HepG2 (cell line): ENCODE measurements at regions not wholly inside any gene's neighbourhood (a gene's known extent, or its start where the extent isn't known, plus 50 kb on each side); places are given as distances from the start of the nearest gene placed in this dataset.

Source experiments
- ATAC-seq: fragments of 200-7000 bp; cut with Tn5 transposase; 3 replicates; pipeline ENCODE4 v1.9.1; 2020; ENCODE audit warnings: mild to moderate bottlenecking, moderate library complexity
- BruUV-seq: library from RNA; stranded (reverse); fragments of 400-500 nt; replicated peaks from 2 replicates; lab custom pipeline; 2021; lab: Mats Ljungman, UMichigan
- CTCF ChIA-PET: fragments of 300-600 bp; formaldehyde crosslinking; extraction: SDS; loops from one replicate; lab custom pipeline; 2021; ENCODE audit warnings: low total read pairs, inconsistent platforms, low intra/inter-chr PET ratio; lab: Yijun Ruan, JAX
- POLR2A ChIA-PET: fragments of 350-600 bp; sonication (Branson Sonifier 250); formaldehyde crosslinking; loops from one replicate; lab custom pipeline; 2020; ENCODE audit warnings: antibody characterized with exemption, inconsistent platforms; lab: Yijun Ruan, JAX
- DNase-seq: peaks from one replicate; pipeline ENCODE4 v3.0.0-alpha.2; 2015; ENCODE audit warnings: low spot score
- FAIRE-seq: peaks from 3 replicates; lab custom pipeline; 2011; peaks lifted over from hg19 to GRCh38; lab: Jason Lieb, UNC
- H2AFZ ChIP-seq: one replicate; pipeline ENCODE4 v1.6.1; 2011; ENCODE audit warnings: low read length, inconsistent platforms
- H3K27ac ChIP-seq: fragments of 300-600 bp; 3 replicates; pipeline ENCODE4 v1.8.0; 2011; ENCODE audit warnings: mixed run types, mild to moderate bottlenecking, mixed read lengths, low read length, inconsistent platforms; ENCODE audit not compliant: insufficient read depth; ENCODE audit errors: extremely low read length
- H3K27me3 ChIP-seq, 2 experiments: fragments of 200-600 bp in 1 of 2; 2 replicates in 1 of 2; 3 replicates in 1 of 2; pipeline versions ENCODE4 v1.6.0 to v1.8.0; 2011; ENCODE audit warnings: low read length in 2 of 2, mild to moderate bottlenecking in 2 of 2, moderate library complexity in 2 of 2, inconsistent platforms in 1 of 2; ENCODE audit not compliant: insufficient read depth in 2 of 2, control insufficient read depth in 1 of 2
- H3K36me3 ChIP-seq, 2 experiments: fragments of 200-600 bp in 1 of 2; replicated peaks in 1 of 2; 2 replicates in 1 of 2; 3 replicates in 1 of 2; pipeline versions ENCODE4 v1.5.1 to v1.8.0; 2011; ENCODE audit warnings: low read length in 2 of 2, inconsistent platforms in 1 of 2; ENCODE audit not compliant: insufficient read depth in 2 of 2, control insufficient read depth in 1 of 2
- H3K4me1 ChIP-seq: 2 replicates; pipeline ENCODE4 v1.5.1; 2012; ENCODE audit warnings: low read length, inconsistent platforms; ENCODE audit not compliant: insufficient read depth
- H3K4me2 ChIP-seq: 2 replicates; pipeline ENCODE4 v1.6.0; 2011; ENCODE audit warnings: low read depth, low read length, inconsistent platforms
- H3K4me3 ChIP-seq, 3 experiments: fragments of 200-600 bp in 1 of 3; sonication (generic), shearing (Covaris generic) in 1 of 3; replicated peaks in 1 of 3; 2 replicates each; pipeline ENCODE4 v1.5.1; 2011 to 2016; ENCODE audit warnings: low read length in 3 of 3, inconsistent platforms in 2 of 3, low read depth in 2 of 3, mild to moderate bottlenecking in 2 of 3, control low read depth in 1 of 3, mixed read lengths in 1 of 3; ENCODE audit not compliant: insufficient read depth in 1 of 3
- H3K79me2 ChIP-seq: one replicate; pipeline ENCODE4 v1.6.1; 2011; ENCODE audit warnings: low read length, inconsistent platforms; ENCODE audit not compliant: insufficient read depth
- H3K9ac ChIP-seq: 2 replicates; pipeline ENCODE4 v1.6.0; 2011; ENCODE audit warnings: mild to moderate bottlenecking, low read depth, low read length, inconsistent platforms; ENCODE audit not compliant: insufficient read depth
- H3K9me3 ChIP-seq: 2 replicates; pipeline ENCODE4 v1.5.1; 2012; ENCODE audit warnings: mild to moderate bottlenecking, low read length
- H4K20me1 ChIP-seq: 2 replicates; pipeline ENCODE4 v1.6.0; 2011; ENCODE audit warnings: inconsistent platforms, mild to moderate bottlenecking, low read length, moderate library complexity; ENCODE audit not compliant: insufficient read depth
- AKAP8 ChIP-seq: sonication (generic); formaldehyde crosslinking; IDR thresholded peaks from 2 replicates; pipeline ENCODE4 v1.5.1; 2020; ENCODE audit warnings: mild to moderate bottlenecking, missing genetic modification reagents
- E2F1 ChIP-seq: sonication (generic); formaldehyde crosslinking; IDR thresholded peaks from 2 replicates; pipeline ENCODE4 v1.5.0; 2020; ENCODE audit warnings: missing genetic modification reagents
- IKZF4 ChIP-seq: sonication (generic); formaldehyde crosslinking; IDR thresholded peaks from 2 replicates; pipeline ENCODE4 v1.5.1; 2020; ENCODE audit warnings: borderline replicate concordance, mild to moderate bottlenecking, low read depth, missing genetic modification reagents; ENCODE audit errors: not compliant biosample characterization
- LBX2 ChIP-seq: sonication (generic); formaldehyde crosslinking; IDR thresholded peaks from 2 replicates; pipeline ENCODE4 v1.5.0; 2020; ENCODE audit warnings: missing genetic modification reagents, mild to moderate bottlenecking, borderline replicate concordance
- MED8 ChIP-seq: sonication (generic); formaldehyde crosslinking; IDR thresholded peaks from 2 replicates; pipeline ENCODE4 v1.8.1; 2023; ENCODE audit warnings: mild to moderate bottlenecking, missing genetic modification reagents; ENCODE audit not compliant: insufficient replicate concordance
- NCOA2 ChIP-seq: sonication (generic); formaldehyde crosslinking; IDR thresholded peaks from 2 replicates; pipeline ENCODE4 v1.8.0; 2022; ENCODE audit warnings: inconsistent platforms
- POLR2A ChIP-seq, 2 experiments: IDR thresholded peaks; 2 replicates each; pipeline ENCODE4 v1.6.1; 2011; ENCODE audit warnings: low read depth in 2 of 2, low read length in 2 of 2, mild to moderate bottlenecking in 1 of 2, moderate library complexity in 1 of 2; ENCODE audit not compliant: insufficient read depth in 1 of 2
- RNF219 ChIP-seq: sonication (generic); formaldehyde crosslinking; IDR thresholded peaks from 2 replicates; pipeline ENCODE4 v1.5.0; 2020; ENCODE audit warnings: mild to moderate bottlenecking, missing genetic modification reagents
- YY1 ChIP-seq: IDR thresholded peaks from 2 replicates; pipeline ENCODE4 v1.6.1; 2011; ENCODE audit warnings: low read length, low read depth, moderate library complexity, mild to moderate bottlenecking; ENCODE audit not compliant: insufficient read depth, insufficient replicate concordance
- ZBTB3 ChIP-seq: sonication (generic); formaldehyde crosslinking; IDR thresholded peaks from 2 replicates; pipeline ENCODE4 v1.4.0; 2020; ENCODE audit warnings: low read depth, mild to moderate bottlenecking, moderate library complexity, missing genetic modification reagents, borderline replicate concordance
- ZNF205 ChIP-seq: IDR thresholded peaks from 2 replicates; pipeline ENCODE4 v1.6.1; 2018; ENCODE audit warnings: missing biosample characterization, missing genetic modification reagents
- ZNF354B ChIP-seq: sonication (generic); formaldehyde crosslinking; IDR thresholded peaks from 2 replicates; pipeline ENCODE4 v1.8.0; 2022; ENCODE audit warnings: mild to moderate bottlenecking, missing genetic modification reagents
- ZNF430 ChIP-seq: sonication (generic); formaldehyde crosslinking; IDR thresholded peaks from 2 replicates; pipeline ENCODE4 v1.9.0; 2021; ENCODE audit warnings: mild to moderate bottlenecking, missing genetic modification reagents
- ZNF543 ChIP-seq: sonication (generic); formaldehyde crosslinking; IDR thresholded peaks from 2 replicates; pipeline ENCODE4 v1.4.0; 2020; ENCODE audit warnings: mild to moderate bottlenecking, missing genetic modification reagents
- ZNF562 ChIP-seq: sonication (generic); formaldehyde crosslinking; IDR thresholded peaks from 2 replicates; pipeline ENCODE4 v1.8.0; 2022; ENCODE audit warnings: missing genetic modification reagents, borderline replicate concordance
- ZNF766 ChIP-seq: sonication (generic); formaldehyde crosslinking; IDR thresholded peaks from 2 replicates; pipeline ENCODE4 v1.5.0; 2020; ENCODE audit warnings: missing genetic modification reagents, borderline replicate concordance
- ZSCAN12 ChIP-seq: sonication (generic); formaldehyde crosslinking; IDR thresholded peaks from 2 replicates; pipeline ENCODE4 v1.9.0; 2021; ENCODE audit warnings: mild to moderate bottlenecking, missing genetic modification reagents
- WGBS: methylation state at CpG from one replicate; pipeline ENCODE4 v1.1.6; 2017; ENCODE audit warnings: low lambda C conversion rate; 5-methylcytosine and 5-hydroxymethylcytosine counted together
- in situ Hi-C: cut with HindIII; loops from 2 replicates; pipeline ENCODE4 v1.10.0; 2017; ENCODE audit warnings: low pct_unique_long_range_greater_than_20kb; ENCODE audit not compliant: extremely low pct_ligation_motif_present
- intact Hi-C: fragments of 100-400 bp; cut with micrococcal nuclease; formaldehyde crosslinking; loops from one replicate; pipeline ENCODE4 v1.10.0; 2022; ENCODE audit not compliant: unreplicated experiment

GRCh38 chr4:138553001-138553845, 311.1 kb upstream of the SLC7A11 start (continued):
- TF ChIP-seq IKZF4 (no peak), ZNF354B (CRISPR knock-in tag) (no peak)
- TF ChIP-seq, all 625 proteins: peak for 0

- Histone ChIP-seq H2AFZ (no peak overlapping the region), H3K36me3 (no peaks in the 10 kb centered on the region), H3K27ac (no peak overlapping the region), H3K9me3 (no peaks in the 10 kb centered on the region), H3K4me1 (no peaks in the 10 kb centered on the region), H3K4me3 (no peak overlapping the region), H3K27me3 (no peaks in the 10 kb centered on the region), H3K79me2 (no peaks in the 10 kb centered on the region), H3K4me2 (no peak overlapping the region), H4K20me1 (no peaks in the 10 kb centered on the region), H3K9ac (no peak overlapping the region)
- POLR2A ChIA-PET, result no interaction called here
- 0% methylated on average over 1 of the region's 1 CpG for WGBS
- BruUV-seq, result no TSS peak
- CTCF ChIA-PET, result no interaction called here
- in situ Hi-C loops, result no loop called here
- FAIRE-seq (no peak), DNase-seq (no peak), ATAC-seq (no peak)
- intact Hi-C loops, result no loop called here
- no peak for TF ChIP-seq RNF219
- TF ChIP-seq ZNF430 (CRISPR knock-in tag), result no peak
- no peak for TF ChIP-seq YY1
- TF ChIP-seq AKAP8 (CRISPR knock-in tag), result no peak
- no peak for TF ChIP-seq E2F1 (CRISPR knock-in tag)
- TF ChIP-seq MED8, result no peak
- no peak for TF ChIP-seq ZNF562 (CRISPR knock-in tag)
- TF ChIP-seq ZSCAN12 (CRISPR knock-in tag), result no peak
- no peak for TF ChIP-seq ZNF543
- no peak for TF ChIP-seq ZBTB3
- no peak for TF ChIP-seq POLR2A (IDR thresholded peaks at IDR 0.05; ENCODE audit: insufficient read depth in 1 of 2, low read depth in 2 of 2, low read length in 2 of 2)
- TF ChIP-seq NCOA2, result no peak
- TF ChIP-seq ZNF205, result no peak
- TF ChIP-seq LBX2, result no peak
- no peak for TF ChIP-seq ZNF766 (CRISPR knock-in tag)
Measured at GRCh38 chr4:138542191-138542776, 300.1 kb upstream of the SLC7A11 start.
